BLaER1 treated with 17β-estradiol and CSF1 and Interleukin-3, amounts not matched to agents 10 nM and 100 nM (cell line): ENCODE measurements at regions not wholly inside any gene's neighbourhood (a gene's known extent, or its start where the extent isn't known, plus 50 kb on each side); places are given as distances from the start of the nearest gene placed in this dataset.

ENCODE experiments used
- H3K27ac ChIP-seq, 11 experiments: shearing (Covaris generic); formaldehyde crosslinking; 2 replicates each; pipeline ENCODE4 v1.8.1; 2022
- H3K27me3 ChIP-seq, 11 experiments: shearing (Covaris generic); formaldehyde crosslinking; 2 replicates each; pipeline ENCODE4 v1.8.1; 2022
- H3K36me3 ChIP-seq, 11 experiments: shearing (Covaris generic); formaldehyde crosslinking; 2 replicates each; pipeline ENCODE4 v1.8.1; 2022
- H3K4me1 ChIP-seq, 10 experiments: shearing (Covaris generic); formaldehyde crosslinking; 2 replicates each; pipeline ENCODE4 v1.8.1; 2022
- H3K4me2 ChIP-seq, 11 experiments: shearing (Covaris generic); formaldehyde crosslinking; 2 replicates each; pipeline ENCODE4 v1.8.1; 2022
- H3K4me3 ChIP-seq, 10 experiments: shearing (Covaris generic); formaldehyde crosslinking; 2 replicates each; pipeline ENCODE4 v1.8.1; 2022
- H3K9ac ChIP-seq, 11 experiments: shearing (Covaris generic); formaldehyde crosslinking; 2 replicates each; pipeline ENCODE4 v1.8.1; 2022
- H3K9me3 ChIP-seq, 11 experiments: shearing (Covaris generic); formaldehyde crosslinking; replicated peaks in 1 of 11; 2 replicates each; pipeline ENCODE4 v1.8.1; 2022
- H4K20me1 ChIP-seq, 11 experiments: shearing (Covaris generic); formaldehyde crosslinking; 2 replicates each; pipeline ENCODE4 v1.8.1; 2022
- Cebpa-rat ChIP-seq, 11 experiments: shearing (Covaris generic); IDR thresholded peaks; 2 replicates each; pipeline ENCODE4 v1.8.1; 2022

DNA sequence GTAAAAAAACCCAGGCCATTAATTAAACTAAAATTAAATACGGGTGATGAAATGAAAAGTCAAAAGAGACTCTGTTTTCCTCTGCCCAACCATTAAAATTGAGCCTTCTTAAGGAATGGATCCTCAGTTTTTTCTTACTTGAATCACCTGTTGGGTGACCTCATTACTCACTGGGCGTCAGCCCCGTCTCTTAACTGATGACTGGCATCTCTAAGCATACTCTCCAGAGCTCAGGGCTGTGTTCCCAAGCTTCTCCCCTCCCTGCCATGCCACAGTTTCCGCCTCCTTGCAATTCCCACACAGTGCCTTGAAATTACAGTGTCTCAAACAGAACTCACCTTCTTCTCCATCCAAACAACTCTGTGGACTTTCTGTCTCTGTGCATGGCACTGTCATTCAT, 421.1 kb upstream of the CELF4 start:
- TF ChIP-seq Cebpa-rat (IDR thresholded peaks at IDR 0.05) = no peak
- Histone ChIP-seq H3K4me3 (no peak overlapping the region), H3K4me1 (peaks cover 0 to 8% (median 0%) of the 10 kb centered on the region in 10 experiments; a peak in 2 of 20 replicates)

DNA sequence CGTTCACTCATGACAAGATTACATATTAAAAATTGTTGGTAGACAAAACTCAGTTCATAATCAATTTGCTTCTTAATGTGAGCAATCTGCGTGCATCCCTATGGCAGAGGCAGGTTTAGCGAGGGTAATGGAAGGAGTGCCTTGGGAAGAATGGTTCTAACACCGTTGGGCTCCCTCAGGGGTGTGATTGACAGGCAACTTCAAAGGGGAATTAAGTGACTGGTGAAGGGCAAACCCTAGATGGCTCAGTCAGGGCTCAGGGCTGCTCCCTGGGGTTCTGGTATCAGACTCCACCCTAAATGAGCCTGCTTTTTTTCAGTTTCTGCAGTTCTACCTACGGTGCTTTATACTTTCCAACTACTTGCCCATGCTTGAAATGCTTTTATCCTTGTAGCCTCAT, 419.5 kb upstream of the CELF4 start:
- Histone ChIP-seq H3K27ac (no peak overlapping the region; a peak in 1 of 22 replicates), H3K27me3 (no peaks in the 10 kb centered on the region), H3K4me1 (peaks cover 0 to 8% (median 0%) of the 10 kb centered on the region in 10 experiments; a peak in 2 of 20 replicates), H3K4me2 (peak overlapping the region in 1 of 11 experiments; percentile 15; a peak in 1 of 22 replicates), H3K9me3 (no peaks in the 10 kb centered on the region), H3K4me3 (no peak overlapping the region), H3K36me3 (no peaks in the 10 kb centered on the region), H4K20me1 (no peaks in the 10 kb centered on the region), H3K9ac (no peak overlapping the region)
- TF ChIP-seq Cebpa-rat (IDR thresholded peaks at IDR 0.05) = no peak

More for the DNA sequence above, 421.1 kb upstream of the CELF4 start:
- no peaks in the 10 kb centered on the region for H3K27me3 ChIP-seq
- H3K4me2 ChIP-seq = no peak overlapping the region
- H4K20me1 ChIP-seq = no peaks in the 10 kb centered on the region
- H3K9ac ChIP-seq = no peak overlapping the region
- H3K36me3 ChIP-seq = no peaks in the 10 kb centered on the region
- no peaks in the 10 kb centered on the region for H3K9me3 ChIP-seq
- no peak overlapping the region for H3K27ac ChIP-seq

DNA sequence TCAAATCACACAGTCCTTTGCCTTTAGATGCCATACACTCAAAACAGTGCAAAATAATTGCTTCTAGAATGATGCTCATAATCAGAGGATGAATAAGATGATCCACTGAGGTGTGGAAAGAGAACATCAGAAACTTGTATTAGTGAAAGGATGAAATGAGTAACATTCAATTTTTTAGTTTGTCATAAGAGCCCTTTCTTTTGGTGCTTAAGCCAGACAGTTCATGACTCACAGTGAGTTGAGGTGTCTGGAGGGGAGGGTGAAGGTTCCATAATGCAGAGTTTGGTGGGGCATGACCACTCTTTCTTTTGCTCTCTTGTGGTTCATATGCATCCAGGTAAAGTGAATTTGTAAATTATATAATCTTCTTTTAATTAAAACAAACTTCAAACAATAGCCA, 415.0 kb upstream of the CELF4 start:
- no peaks in the 10 kb centered on the region for H3K27me3 ChIP-seq
- no peaks in the 10 kb centered on the region for H4K20me1 ChIP-seq
- no peaks in the 10 kb centered on the region for H3K36me3 ChIP-seq
- peaks cover 0 to 6% (median 0%) of the 10 kb centered on the region in 11 experiments; a peak in 4 of 22 replicates for H3K9me3 ChIP-seq
- no peak overlapping the region for H3K27ac ChIP-seq
- no peak for TF ChIP-seq Cebpa-rat (IDR thresholded peaks at IDR 0.05)
- no peak overlapping the region for H3K4me2 ChIP-seq
- no peak overlapping the region for H3K9ac ChIP-seq
- H3K4me3 ChIP-seq = no peak overlapping the region
- peaks cover 0 to 6% (median 0%) of the 10 kb centered on the region in 10 experiments; a peak in 2 of 20 replicates for H3K4me1 ChIP-seq

DNA sequence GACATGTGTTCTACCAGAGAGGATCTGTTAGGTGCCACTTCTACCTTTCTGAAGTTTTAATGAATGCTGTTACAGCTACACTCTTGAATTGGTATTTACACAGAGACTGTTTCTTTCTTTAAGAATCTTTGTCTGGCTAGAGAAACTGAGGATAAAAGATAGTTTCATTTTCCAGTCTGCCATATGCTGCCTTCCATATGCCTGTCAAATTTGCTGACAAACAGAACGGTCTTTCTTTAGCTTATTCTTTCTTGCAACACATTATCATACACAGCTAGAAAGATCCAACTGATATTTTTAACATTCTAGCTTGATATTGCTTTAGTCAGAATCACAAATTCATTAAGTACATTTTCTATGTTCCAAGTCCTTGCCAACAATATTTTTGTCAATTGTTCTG, 409.8 kb upstream of the CELF4 start:
- Histone ChIP-seq H3K9me3 (peaks cover 9 to 19% (median 14%) of the 10 kb centered on the region in 11 experiments; a peak in 21 of 22 replicates), H3K9ac (no peak overlapping the region), H4K20me1 (no peaks in the 10 kb centered on the region), H3K4me3 (no peak overlapping the region), H3K27me3 (no peaks in the 10 kb centered on the region), H3K4me1 (no peaks in the 10 kb centered on the region), H3K27ac (no peak overlapping the region), H3K4me2 (no peak overlapping the region), H3K36me3 (no peaks in the 10 kb centered on the region)
- TF ChIP-seq Cebpa-rat (IDR thresholded peaks at IDR 0.05) = no peak

DNA sequence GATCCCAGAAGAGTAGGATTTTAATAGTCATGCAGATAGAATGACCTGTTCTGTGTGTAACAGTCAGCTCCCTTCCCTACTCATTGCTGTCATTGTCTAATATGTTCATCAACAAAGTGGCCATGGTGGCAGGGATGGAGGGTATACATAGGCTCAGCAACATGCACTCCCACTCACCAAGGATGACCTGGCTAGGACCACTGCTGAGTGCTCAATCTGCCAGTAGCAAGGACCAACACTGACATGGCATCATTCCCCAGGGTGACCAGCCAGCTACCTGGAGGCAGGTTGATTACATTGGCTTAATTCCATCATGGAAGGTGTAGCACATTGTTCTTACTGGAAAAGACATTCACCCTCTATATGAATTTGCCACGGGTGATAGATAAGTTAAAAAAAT, 401.7 kb upstream of the CELF4 start:
- TF ChIP-seq Cebpa-rat (IDR thresholded peaks at IDR 0.05) = no peak
- no peaks in the 10 kb centered on the region for H4K20me1 ChIP-seq
- H3K4me2 ChIP-seq = no peak overlapping the region
- H3K27me3 ChIP-seq = no peaks in the 10 kb centered on the region
- H3K27ac ChIP-seq = no peak overlapping the region
- no peaks in the 10 kb centered on the region for H3K36me3 ChIP-seq
- peaks cover 0 to 4% (median 0%) of the 10 kb centered on the region in 11 experiments; a peak in 1 of 22 replicates for H3K9me3 ChIP-seq
- H3K9ac ChIP-seq = no peak overlapping the region
- no peaks in the 10 kb centered on the region for H3K4me1 ChIP-seq
- H3K4me3 ChIP-seq = no peak overlapping the region

DNA sequence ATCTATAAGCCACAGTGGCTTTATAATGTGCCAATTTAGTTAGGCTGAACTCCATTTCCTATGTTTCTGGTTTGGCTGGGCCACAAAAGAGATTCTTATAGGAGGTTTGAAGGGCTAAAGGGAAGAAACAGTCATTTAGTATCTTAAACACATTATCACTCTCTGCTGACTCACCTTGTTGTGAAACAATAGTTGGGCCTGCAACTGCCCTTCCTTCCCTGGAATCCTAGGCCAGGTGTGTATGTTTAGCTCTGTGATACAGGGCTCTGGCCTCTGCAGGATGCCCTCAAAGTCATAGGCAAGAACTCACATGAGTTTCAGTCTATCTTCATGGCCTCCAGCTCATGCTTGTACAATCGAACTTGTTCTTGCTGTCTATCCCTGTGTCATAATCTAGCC, 400.0 kb upstream of the CELF4 start:
- Histone ChIP-seq H3K9me3 (peaks cover 0 to 8% (median 0%) of the 10 kb centered on the region in 11 experiments; a peak in 7 of 22 replicates), H3K4me3 (no peak overlapping the region), H3K27me3 (no peaks in the 10 kb centered on the region), H3K4me1 (no peaks in the 10 kb centered on the region), H3K9ac (no peak overlapping the region), H4K20me1 (no peaks in the 10 kb centered on the region), H3K27ac (no peak overlapping the region), H3K36me3 (no peaks in the 10 kb centered on the region), H3K4me2 (no peak overlapping the region)
- TF ChIP-seq Cebpa-rat (IDR thresholded peaks at IDR 0.05) = no peak

DNA sequence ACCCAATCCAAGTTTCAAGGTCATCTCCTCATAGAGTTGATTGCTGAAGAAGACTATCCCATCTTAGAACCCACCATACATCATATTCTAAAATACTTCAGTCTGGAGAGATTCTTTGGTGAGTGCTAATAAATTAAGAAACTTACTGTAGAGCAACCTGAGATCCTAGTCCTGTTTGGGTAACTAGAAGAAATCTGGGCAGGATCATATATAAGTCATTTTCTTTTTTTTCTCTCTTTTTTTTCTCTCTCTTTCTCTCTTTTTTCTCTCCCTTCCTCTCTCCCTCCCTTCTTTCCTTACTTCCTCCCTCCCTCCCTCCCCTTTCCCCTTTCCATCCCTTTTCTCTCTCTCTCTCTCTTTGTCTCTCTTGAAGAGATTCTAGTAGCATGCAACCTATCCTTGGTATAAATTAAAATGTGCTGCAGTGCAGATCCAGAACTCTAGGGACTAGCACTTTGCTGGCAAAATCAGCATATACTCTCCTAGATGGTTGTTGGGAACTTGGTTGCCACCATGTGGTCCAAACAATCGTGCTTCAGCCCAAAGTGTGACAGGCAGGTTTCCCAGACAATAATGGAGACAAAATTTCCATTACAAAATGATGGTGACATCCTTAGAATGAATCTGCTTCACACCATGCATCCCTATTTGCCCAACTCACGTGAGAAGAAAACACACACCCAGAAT, 399.4 kb upstream of the CELF4 start:
- Histone ChIP-seq H3K9ac (no peak overlapping the region), H3K27ac (no peak overlapping the region), H4K20me1 (no peaks in the 10 kb centered on the region), H3K4me1 (no peaks in the 10 kb centered on the region), H3K27me3 (no peaks in the 10 kb centered on the region), H3K9me3 (peaks cover 0 to 11% (median 0%) of the 10 kb centered on the region in 11 experiments; a peak in 7 of 22 replicates), H3K4me3 (no peak overlapping the region), H3K4me2 (no peak overlapping the region), H3K36me3 (no peaks in the 10 kb centered on the region)
- TF ChIP-seq Cebpa-rat (IDR thresholded peaks at IDR 0.05) = no peak

DNA sequence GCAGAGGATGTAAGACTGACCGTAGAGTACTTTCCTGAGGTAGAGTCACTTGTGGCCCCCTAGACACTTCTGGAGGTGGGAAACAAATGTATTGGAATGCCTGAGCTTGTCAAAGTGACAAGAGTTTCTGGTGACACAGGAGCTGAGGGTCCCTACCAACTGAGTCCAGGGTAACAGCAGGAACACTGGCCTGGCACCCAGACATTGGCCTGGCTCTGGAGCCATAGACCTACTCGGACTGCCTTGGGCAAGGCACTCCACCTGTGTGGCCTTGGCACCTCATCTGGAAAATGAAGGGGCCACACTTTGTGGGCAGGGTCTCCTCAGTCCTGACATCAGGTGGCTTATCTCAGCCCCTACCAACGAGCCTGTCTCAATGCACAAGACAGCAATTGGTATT, 398.2 kb upstream of the CELF4 start:
- TF ChIP-seq Cebpa-rat (IDR thresholded peaks at IDR 0.05) = no peak
- no peak overlapping the region for H3K9ac ChIP-seq
- H3K4me3 ChIP-seq = no peak overlapping the region
- no peak overlapping the region for H3K27ac ChIP-seq
- H4K20me1 ChIP-seq = no peaks in the 10 kb centered on the region
- H3K27me3 ChIP-seq = no peaks in the 10 kb centered on the region
- H3K4me1 ChIP-seq = no peaks in the 10 kb centered on the region
- no peaks in the 10 kb centered on the region for H3K36me3 ChIP-seq
- H3K4me2 ChIP-seq = no peak overlapping the region
- H3K9me3 ChIP-seq = peaks cover 0 to 12% (median 0%) of the 10 kb centered on the region in 11 experiments; a peak in 7 of 22 replicates

DNA sequence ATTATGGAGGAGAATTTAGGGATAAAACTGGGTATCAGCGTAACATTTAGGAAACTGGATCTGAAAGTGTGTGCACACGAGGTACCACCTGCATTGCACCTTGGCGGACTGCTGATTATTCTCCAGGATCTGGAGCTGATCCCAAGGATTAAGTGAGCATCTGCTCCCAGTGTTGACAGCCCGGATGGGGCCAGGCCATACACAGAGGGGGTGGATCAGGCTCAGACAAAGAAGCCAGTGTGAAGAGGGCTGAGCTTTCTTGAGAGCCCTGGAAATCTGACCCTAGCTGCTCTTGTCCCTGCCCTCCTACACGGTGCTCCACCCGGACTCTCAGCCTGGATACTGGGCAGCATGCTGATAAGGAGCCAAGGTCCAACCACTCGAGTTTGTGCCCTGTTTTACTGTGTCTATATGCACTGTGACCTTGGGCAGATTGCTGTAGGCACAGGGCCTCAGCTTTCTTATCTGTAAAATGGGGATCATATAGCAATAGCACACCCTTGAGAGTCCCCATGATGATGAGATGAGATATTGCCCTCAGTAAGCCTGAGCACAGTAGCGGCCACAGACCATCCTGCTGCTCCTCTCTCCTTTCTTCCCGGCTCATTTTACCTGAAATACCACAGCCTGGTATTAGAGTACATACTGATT, 396.8 kb upstream of the CELF4 start:
- H3K4me3 ChIP-seq = no peak overlapping the region
- H3K27me3 ChIP-seq = no peaks in the 10 kb centered on the region
- H3K36me3 ChIP-seq = no peaks in the 10 kb centered on the region
- H4K20me1 ChIP-seq = no peaks in the 10 kb centered on the region
- peaks cover 0 to 13% (median 0%) of the 10 kb centered on the region in 10 experiments; a peak in 4 of 20 replicates for H3K4me1 ChIP-seq
- no peak overlapping the region for H3K27ac ChIP-seq
- no peak overlapping the region for H3K4me2 ChIP-seq
- TF ChIP-seq Cebpa-rat (IDR thresholded peaks at IDR 0.05) = no peak
- peaks cover 0 to 12% (median 0%) of the 10 kb centered on the region in 11 experiments; a peak in 7 of 22 replicates for H3K9me3 ChIP-seq
- H3K9ac ChIP-seq = no peak overlapping the region
